ENCODE measurements at regions not wholly inside any gene's neighbourhood (a gene's known extent, or its start where the extent isn't known, plus 50 kb on each side); places are given as distances from the start of the nearest gene placed in this dataset.

DNA sequence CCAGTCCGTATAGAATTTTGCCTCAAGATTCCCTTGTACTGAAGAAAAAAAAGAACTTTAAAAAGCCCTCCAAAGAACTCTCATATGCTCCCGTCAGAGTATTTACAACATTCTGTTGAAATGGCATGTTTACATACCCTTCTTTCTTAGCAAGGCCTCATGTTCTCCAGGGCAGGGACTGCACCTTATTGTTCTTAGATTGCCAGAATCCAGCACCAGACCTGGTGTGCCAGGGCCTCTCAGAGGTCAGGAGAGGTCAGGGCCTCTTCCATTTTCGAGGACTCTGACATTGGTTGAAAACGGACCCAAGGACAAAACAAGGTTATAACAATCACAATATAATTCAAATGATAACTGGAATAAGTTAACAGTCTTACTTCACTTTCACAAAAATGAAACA lies 78.2 kb downstream of the TNP1 start:
- H3K27ac Mint-ChIP-seq = no peak overlapping the region
- no peak for ATAC-seq
- H3K36me3 Mint-ChIP-seq = no peaks in the 10 kb centered on the region
- DNase-seq (ENCODE audit: low spot score in 2 of 2) = no peak
- H3K9me3 Mint-ChIP-seq = peaks cover 0 to 5% of the 10 kb centered on the region in 2 donors

DNA sequence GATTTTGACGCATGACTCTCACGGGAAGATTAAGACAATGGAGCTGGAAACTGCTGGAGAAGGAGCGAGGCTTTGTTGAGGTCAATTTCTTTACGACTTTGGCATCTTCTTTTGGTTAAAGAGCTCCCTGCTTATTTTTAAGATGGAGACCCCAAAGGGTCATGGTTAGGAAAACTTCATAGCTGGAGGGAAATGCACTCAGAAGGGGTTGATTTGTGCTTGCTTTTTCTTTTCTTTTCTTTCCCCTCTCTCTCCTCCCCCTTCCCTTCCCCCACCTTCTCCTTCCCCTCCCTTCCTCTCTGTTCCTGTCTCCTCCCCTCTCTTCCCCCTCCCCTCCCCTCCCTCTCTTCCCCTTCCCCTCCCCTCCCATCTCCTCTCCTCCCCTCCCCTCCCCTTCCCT lies 79.0 kb downstream of the TNP1 start:
- ATAC-seq = no peak
- Mint-ChIP-seq H3K27ac (no peak overlapping the region), H3K36me3 (no peaks in the 10 kb centered on the region), H3K9me3 (peaks cover 0 to 5% of the 10 kb centered on the region in 2 donors)
- no peak for DNase-seq (ENCODE audit: low spot score in 2 of 2)

DNA sequence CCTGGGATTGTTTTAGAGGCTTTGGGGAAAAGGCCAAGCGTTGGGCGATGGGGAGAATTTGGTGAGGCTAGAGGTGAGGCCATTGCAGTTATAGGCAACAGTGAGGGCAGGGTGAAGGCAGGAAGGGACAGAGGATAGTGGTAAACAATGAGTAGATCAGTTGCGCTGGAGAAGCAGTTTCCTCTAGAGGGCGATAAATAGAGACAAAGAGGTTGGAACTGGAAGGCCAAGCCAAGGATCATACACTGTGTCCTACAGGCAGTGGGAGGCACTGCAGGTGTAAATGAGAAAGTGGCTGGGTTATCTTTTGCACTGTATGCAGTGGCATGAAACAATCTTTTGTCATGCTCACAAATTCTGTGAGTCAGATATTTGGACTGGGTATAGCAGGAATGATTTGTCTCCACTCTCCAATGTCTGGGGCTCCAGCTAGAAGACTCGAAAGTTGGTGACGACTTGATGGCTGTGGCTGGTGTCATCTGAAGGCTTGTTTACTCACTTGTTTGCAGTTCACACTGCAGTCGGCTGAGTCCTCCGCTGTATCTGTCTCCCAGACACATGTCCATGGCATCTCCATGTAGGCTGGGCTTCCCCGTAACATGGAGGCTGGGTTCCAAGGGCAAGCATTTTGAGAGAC lies 82.1 kb downstream of the TNP1 start:
- DNase-seq (ENCODE audit: low spot score in 2 of 2) (peak in 1 of 2 donors; percentile 47), ATAC-seq (peak; percentile 85 to 97)
- H3K36me3 Mint-ChIP-seq = no peaks in the 10 kb centered on the region
- H3K9me3 Mint-ChIP-seq = peaks cover 0 to 5% of the 10 kb centered on the region in 2 donors
- H3K27ac Mint-ChIP-seq = no peak overlapping the region

DNA sequence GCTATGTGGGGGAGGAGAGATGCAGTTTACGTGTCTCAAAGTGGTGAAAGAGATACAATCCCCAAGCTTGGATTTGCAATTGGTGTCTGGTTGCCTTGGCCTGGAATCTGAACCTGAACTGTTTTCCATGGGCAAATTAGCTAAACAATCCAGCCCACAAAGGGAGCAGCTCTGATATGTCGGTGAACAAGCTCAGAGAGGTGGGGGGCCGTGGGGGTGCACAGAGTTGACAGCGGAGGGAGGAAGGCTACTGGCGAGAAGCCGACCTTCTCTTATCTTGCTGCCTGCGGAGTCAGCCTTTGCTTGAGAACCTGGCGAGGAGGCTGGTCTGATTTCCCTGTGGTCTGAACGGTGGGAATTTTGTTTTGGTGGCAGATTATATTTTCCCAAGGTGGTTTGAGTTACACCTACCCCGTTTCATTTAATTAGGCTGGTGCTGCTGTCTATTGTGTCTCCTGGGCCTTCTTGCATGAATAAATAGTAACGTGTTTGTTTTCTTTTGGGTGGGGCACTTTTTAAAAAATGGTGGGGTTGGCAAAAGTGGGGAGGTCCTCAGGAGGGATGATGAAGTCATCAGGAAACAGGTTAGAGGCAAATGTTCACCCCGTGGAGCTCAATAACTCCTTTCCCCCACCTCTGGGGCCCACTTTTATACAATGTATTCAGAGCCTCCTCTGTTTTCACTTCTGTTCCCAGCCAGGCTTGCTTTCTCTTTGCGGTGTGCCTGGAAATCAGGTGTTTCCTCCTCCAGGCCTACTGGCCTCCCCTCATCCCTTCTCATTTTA lies 80.9 kb upstream of the IGFBP5 start:
- no peak overlapping the region for H3K27ac Mint-ChIP-seq
- DNase-seq (ENCODE audit: low spot score in 2 of 2) (no peak), ATAC-seq (no peak)
- peaks cover 0 to 11% of the 10 kb centered on the region in 2 donors for H3K9me3 Mint-ChIP-seq
- no peaks in the 10 kb centered on the region for H3K36me3 Mint-ChIP-seq

DNA sequence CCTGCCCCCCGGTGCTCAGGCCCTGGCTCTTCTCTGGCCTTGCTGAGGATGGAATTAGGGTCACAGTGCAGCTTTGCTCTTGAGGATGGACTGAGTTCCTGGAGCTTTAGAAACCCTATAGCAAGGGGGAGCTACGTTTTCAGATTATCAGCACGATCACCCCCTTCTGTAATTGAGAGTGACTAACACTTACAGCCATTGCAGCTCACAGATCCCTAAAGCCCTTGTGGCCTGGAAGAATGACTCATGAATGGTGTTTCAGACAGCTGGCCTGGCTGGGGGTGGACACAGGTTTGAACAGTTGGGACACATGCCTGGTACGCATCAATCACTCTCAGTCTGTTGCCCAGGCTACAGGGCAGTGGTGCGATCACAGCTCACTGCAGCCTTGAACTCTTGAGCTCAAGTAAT lies 79.7 kb upstream of the IGFBP5 start:
- Mint-ChIP-seq H3K36me3 (no peaks in the 10 kb centered on the region), H3K27ac (no peak overlapping the region), H3K9me3 (peaks cover 0 to 8% of the 10 kb centered on the region in 2 donors)
- ATAC-seq = peak in 1 of 2 donors; percentile 36
- DNase-seq (ENCODE audit: low spot score in 2 of 2) = no peak

DNA sequence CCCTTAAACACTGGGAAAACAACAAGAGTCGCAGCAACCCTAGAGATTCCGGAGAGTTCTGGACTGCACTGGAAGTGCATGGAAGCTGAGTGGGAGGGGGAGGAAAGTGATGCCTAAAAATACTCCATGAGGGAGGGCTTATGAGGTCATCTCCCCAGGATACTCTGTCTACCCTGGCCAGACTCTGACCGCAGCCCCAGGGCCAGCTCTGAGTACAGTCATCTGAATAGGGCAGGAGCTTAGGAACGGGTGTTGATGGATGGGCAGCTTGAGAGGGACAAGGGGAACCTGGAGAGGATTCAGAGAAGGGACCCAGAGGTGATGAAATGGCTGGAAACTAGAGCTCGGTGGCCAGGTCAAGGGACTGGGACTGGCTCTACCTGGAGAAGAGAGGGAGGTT lies 79.3 kb upstream of the IGFBP5 start:
- ATAC-seq (no peak), DNase-seq (ENCODE audit: low spot score in 2 of 2) (no peak)
- H3K9me3 Mint-ChIP-seq = peaks cover 0 to 7% of the 10 kb centered on the region in 2 donors
- H3K27ac Mint-ChIP-seq = no peak overlapping the region
- no peaks in the 10 kb centered on the region for H3K36me3 Mint-ChIP-seq

DNA sequence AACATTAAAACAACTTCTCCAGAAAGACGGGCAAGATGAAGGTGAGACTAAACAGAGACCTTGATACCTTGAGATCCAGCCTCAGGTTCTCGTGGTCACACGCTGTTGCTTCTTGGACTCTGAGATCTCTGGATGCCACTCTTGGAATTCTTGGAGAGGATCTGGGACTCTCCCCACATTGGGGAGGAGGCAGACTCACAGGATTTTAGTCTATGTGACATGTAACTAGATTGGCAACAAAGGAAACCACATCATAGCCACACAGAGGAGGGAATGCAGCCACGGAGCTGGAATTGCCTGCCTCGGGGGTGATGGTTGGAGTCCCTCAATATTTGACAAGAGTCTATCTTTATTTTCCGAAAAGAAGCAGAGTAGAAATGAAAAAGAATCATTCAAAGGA lies 78.8 kb upstream of the IGFBP5 start:
- H3K36me3 Mint-ChIP-seq = no peaks in the 10 kb centered on the region

DNA sequence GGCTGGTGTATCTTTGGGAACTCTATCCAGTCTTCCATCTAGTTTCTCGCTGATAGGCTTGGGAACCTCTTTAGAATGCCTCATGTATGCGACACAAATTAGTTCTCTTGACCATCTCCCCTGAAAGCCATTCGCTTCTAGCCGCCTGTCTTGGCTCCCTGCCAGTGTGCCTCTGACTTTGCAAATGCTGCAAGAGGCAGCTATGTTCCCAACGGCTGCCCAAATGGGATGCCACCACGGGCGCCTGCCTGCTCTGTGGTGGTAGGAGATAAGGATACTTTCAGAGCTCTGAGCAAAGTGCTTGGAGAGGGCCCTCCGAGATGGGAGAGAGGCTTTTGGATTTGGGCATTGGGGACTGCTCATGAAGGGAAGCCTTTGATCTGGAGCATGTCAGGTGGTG lies 77.7 kb upstream of the IGFBP5 start:
- H3K27ac Mint-ChIP-seq = no peak overlapping the region
- no peaks in the 10 kb centered on the region for H3K36me3 Mint-ChIP-seq
- peaks cover 0 to 7% of the 10 kb centered on the region in 2 donors for H3K9me3 Mint-ChIP-seq
- ATAC-seq = no peak
- DNase-seq (ENCODE audit: low spot score in 2 of 2) = no peak

More for the DNA sequence above, 78.8 kb upstream of the IGFBP5 start:
- no peak overlapping the region for H3K27ac Mint-ChIP-seq
- ATAC-seq (no peak), DNase-seq (ENCODE audit: low spot score in 2 of 2) (no peak)
- H3K9me3 Mint-ChIP-seq = peaks cover 0 to 7% of the 10 kb centered on the region in 2 donors

DNA sequence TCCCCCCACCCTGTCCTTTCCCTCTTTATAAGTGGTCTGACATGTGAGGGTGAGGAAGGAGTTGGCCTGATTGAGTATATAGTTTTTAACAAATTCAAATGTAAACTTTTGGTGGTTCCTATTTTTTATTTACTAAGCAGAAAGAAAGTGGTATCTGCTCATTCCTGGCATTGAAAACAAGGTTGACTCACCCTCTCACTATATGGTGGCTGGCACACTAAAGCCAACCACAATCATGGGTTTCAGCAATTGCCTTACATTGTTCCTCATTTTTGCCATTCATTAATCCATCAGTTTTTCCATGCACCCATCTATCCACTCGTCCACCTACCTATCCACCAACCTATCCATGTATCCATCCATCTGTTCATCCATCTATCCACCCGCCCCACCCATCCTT lies 75.4 kb upstream of the IGFBP5 start:
- H3K36me3 Mint-ChIP-seq = no peaks in the 10 kb centered on the region
- H3K27ac Mint-ChIP-seq = no peak overlapping the region
- H3K9me3 Mint-ChIP-seq = peaks cover 0 to 7% of the 10 kb centered on the region in 2 donors
- DNase-seq (ENCODE audit: low spot score in 2 of 2) = no peak
- ATAC-seq = no peak

DNA sequence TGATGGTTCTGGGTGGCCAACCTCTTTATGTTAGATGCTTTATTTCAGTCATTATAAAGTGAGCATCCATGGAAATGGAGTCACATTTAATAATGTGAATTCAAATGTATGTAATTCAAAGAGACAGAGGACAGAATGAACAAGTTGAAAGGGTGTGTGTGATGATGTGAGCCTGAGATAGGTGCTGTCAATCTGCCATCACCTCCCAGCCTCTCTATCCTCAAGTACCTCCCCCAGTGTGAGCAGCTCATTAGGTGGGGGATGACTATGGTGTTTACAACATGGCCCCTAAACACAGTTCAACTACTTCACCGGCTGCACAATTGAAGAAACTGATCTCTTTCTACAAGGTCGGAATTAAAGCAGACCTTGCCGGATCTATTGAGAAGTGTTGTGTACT lies 74.7 kb upstream of the IGFBP5 start:
- Mint-ChIP-seq H3K27ac (no peak overlapping the region), H3K9me3 (peaks cover 0 to 7% of the 10 kb centered on the region in 2 donors), H3K36me3 (no peaks in the 10 kb centered on the region)
- DNase-seq (ENCODE audit: low spot score in 2 of 2) (no peak), ATAC-seq (no peak)

DNA sequence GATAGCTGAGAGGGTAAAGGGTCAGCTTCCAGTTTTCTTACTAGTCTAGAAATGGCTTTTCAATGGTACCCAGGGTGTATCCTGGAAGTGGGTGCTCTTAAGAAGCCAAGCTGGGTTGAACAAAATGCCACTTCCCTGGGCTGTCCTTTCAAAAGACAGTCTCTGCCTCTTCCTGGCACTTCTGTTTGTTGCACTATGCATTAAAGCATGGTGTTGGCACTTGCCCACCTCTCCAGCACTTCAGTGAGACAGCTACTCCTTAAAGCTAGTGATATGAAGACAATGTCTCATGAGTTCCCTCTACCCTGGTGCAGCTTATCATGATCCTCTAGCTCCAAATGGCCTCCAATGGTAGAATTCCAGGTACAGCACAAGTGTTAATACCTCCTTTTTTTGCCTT lies 74.3 kb upstream of the IGFBP5 start:
- Mint-ChIP-seq H3K36me3 (no peaks in the 10 kb centered on the region), H3K27ac (no peak overlapping the region)
- ATAC-seq = no peak

DNA sequence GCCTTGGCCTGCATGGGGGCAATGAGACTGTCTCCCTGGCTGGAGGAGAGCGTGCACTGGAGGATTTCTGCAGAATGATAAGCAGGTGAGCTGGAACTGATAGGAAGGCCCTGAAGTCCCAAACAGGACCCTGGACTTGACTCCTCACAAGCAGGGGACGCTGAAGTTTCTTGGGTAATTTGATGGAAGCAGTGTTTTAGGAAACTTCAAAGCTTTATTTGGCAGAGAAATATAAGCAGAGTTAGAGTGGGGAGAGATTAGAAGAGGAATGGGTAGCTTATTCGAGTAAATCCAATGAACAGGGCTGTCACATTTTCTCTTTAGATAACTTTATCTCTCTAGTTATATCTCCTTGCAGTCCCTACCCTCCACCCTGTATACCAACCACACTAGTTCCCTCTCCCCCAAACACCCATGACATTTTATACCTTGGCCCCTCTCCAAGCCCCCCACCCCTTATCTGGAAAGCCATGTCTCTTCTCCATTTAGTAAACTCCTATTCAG lies 73.6 kb upstream of the IGFBP5 start:
- no peak for ATAC-seq
- peaks cover 0 to 7% of the 10 kb centered on the region in 2 donors for H3K9me3 Mint-ChIP-seq
- no peak overlapping the region for H3K27ac Mint-ChIP-seq
- no peak for DNase-seq (ENCODE audit: low spot score in 2 of 2)
- no peaks in the 10 kb centered on the region for H3K36me3 Mint-ChIP-seq

More for the DNA sequence above, 74.3 kb upstream of the IGFBP5 start:
- DNase-seq (ENCODE audit: low spot score in 2 of 2) = no peak
- H3K9me3 Mint-ChIP-seq = peaks cover 0 to 7% of the 10 kb centered on the region in 2 donors

DNA sequence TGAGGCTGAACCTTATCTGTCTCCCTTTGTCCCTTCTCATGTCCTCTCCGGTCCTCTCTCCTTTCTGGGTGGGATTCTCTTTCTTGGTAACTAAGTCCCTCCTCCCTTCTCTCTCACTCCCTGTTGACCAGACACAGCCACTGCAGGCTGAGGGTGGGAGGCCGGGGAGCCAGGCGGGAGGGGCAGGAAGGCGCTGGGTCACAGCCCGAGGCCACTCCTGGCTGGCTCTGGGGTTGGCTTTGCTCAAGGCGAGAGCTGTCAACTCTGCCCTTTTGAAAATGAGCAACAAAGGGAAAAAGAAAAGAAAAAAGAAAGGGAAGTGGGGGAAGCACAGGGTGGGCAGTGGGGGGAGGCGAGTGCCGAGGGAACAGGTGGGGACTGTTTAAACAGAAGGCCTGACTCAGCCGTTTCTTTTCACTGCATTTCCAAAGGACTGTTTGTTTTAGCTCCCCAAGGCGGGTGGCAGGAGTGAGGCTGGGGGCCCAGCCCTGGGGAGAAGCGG lies 70.5 kb upstream of the IGFBP5 start:
- H3K9me3 Mint-ChIP-seq = no peaks in the 10 kb centered on the region
- no peaks in the 10 kb centered on the region for H3K36me3 Mint-ChIP-seq
- no peak for ATAC-seq
- H3K27ac Mint-ChIP-seq = no peak overlapping the region
- no peak for DNase-seq (ENCODE audit: low spot score in 2 of 2)

DNA sequence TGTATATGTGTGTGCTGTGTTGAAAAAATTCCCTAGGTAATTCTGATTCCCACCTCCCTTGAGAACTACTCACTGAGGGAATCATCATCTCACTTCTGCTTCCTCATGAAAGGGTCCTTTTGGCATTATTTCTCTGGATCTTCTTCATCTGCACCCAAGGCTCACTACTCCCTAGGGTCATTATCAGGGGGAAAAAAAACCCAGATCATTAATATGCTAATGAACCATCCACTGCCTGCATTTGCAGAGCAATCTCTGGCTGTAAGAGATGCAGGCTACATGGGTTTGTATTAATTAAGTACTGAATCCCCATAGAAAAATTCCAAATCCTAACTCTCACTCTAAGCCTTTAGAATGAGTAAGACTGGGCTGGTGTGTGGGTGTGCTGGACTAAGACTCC lies 68.0 kb upstream of the IGFBP5 start:
- ATAC-seq = no peak
- no peak overlapping the region for H3K27ac Mint-ChIP-seq
- no peak for DNase-seq (ENCODE audit: low spot score in 2 of 2)
- H3K9me3 Mint-ChIP-seq = no peaks in the 10 kb centered on the region
- H3K36me3 Mint-ChIP-seq = no peaks in the 10 kb centered on the region

DNA sequence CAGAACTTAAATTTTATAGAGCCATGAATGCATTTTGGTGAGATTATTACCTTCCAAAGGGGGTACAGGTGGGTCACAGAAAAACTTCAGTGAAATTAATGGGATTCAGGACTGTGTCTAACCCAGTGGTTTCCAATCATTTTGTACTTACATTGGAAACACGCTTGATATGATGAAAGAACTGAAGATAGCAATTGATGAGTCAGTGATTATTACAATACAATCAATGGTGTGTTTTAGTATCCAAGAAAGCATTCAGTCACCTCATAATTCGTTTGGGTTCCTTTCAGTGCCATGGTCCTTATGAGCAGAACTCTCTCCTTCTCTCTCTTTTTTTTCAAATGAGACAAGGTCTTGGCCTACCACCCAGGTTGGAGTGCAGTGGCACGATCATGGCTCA lies 66.5 kb upstream of the IGFBP5 start:
- H3K36me3 Mint-ChIP-seq = no peaks in the 10 kb centered on the region
- no peak for ATAC-seq

DNA sequence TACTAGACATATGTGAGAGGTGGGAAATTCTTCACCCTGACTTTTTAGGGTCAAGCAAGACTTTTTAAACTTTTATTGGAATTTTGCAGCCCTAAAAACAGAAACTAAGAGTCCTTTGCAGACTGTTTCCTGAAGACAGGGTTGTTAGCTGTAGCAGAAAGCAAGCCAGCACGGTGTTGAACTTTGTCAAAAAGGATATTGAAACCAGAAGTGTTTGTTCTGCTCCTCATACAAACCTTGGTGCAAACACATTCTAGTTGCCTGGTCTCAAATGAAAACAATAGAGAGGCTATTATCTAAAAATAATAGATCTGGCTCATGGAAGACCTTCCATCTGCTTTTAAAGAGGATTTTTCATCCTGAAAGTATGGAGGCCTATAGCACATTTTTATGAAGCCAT lies 65.8 kb upstream of the IGFBP5 start:
- Mint-ChIP-seq H3K9me3 (no peaks in the 10 kb centered on the region), H3K36me3 (no peaks in the 10 kb centered on the region), H3K27ac (no peak overlapping the region)
- DNase-seq (ENCODE audit: low spot score in 2 of 2) (no peak), ATAC-seq (no peak)

More for the DNA sequence above, 66.5 kb upstream of the IGFBP5 start:
- H3K27ac Mint-ChIP-seq = no peak overlapping the region
- DNase-seq (ENCODE audit: low spot score in 2 of 2) = no peak
- no peaks in the 10 kb centered on the region for H3K9me3 Mint-ChIP-seq

DNA sequence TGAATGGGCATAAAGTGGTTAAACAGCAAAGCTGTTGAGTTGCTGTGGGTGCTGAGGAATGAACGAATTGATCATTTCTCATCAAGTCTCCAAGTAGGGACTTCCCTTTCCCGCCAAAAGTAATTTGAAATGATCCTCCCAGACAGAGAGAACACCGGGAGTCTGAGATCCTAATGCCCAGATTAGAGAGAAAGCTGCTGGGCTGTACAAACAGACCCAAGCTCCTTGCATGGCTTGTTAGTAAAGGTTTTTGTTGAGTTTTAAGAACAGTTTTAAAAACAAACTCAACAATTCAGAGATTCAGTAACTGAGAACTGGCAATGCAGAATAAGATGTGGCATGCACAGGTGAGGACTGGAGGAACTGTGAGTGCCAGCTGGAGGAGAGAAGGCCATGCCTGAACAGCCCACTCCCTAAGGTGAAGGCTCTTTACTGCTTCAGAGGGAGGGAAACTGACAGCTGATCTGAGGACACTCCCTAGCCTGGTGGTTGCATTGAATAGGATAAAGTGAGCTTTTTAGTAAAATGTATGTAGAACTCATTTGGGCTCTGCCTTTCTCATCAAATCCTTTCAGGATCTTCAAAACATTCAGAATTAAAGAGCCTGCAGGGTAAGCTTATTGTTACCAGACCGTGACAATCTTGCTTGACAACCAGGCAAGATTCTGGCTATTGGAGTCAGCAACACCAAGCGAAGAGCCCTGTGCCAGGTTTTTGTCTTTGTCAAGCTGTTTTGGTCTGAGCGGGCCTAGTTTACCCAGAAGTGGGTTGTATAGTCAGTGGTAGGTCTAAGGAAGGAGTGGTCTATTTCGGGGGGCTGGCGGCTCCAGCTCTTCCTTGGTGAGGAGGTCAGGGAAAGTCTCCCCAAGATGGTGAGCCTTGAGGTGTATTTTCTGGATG lies 63.2 kb upstream of the IGFBP5 start:
- ATAC-seq = no peak
- no peaks in the 10 kb centered on the region for H3K9me3 Mint-ChIP-seq
- no peak for DNase-seq (ENCODE audit: low spot score in 2 of 2)
- no peak overlapping the region for H3K27ac Mint-ChIP-seq
- no peaks in the 10 kb centered on the region for H3K36me3 Mint-ChIP-seq
